Suprapubic skin (tissue), 4 donors: ENCODE measurements at regions not wholly inside any gene's neighbourhood (a gene's known extent, or its start where the extent isn't known, plus 50 kb on each side); places are given as distances from the start of the nearest gene placed in this dataset.

Experiments
- DNase-seq, 2 donors: peaks; one replicate each; pipeline ENCODE4 v3.0.0-alpha.2; 2019; ENCODE audit warnings: low spot score in 2 of 2
- H3K27ac ChIP-seq: fragments of 200-600 bp; sonication (generic); one replicate; pipeline ENCODE4 v1.5.1; 2019
- H3K27me3 ChIP-seq: fragments of 200-600 bp; sonication (generic); one replicate; pipeline ENCODE4 v1.5.1; 2019
- H3K36me3 ChIP-seq: fragments of 200-600 bp; sonication (generic); one replicate; pipeline ENCODE4 v1.5.1; 2019
- H3K4me1 ChIP-seq: fragments of 200-600 bp; sonication (generic); one replicate; pipeline ENCODE4 v1.5.1; 2019
- H3K4me3 ChIP-seq: fragments of 200-600 bp; sonication (generic); one replicate; pipeline ENCODE4 v1.5.1; 2019; ENCODE audit warnings: mild to moderate bottlenecking
- H3K9me3 ChIP-seq: fragments of 200-600 bp; sonication (generic); one replicate; pipeline ENCODE4 v1.5.1; 2019
- CTCF ChIP-seq, 2 donors: fragments of 200-600 bp in 1 of 2; fragments of 450-650 bp in 1 of 2; sonication (generic) in 1 of 2; IDR thresholded peaks; one replicate each; pipeline ENCODE4 v1.5.1; 2016 to 2019; ENCODE audit warnings: antibody characterized with exemption in 2 of 2, mild to moderate bottlenecking in 1 of 2, moderate library complexity in 1 of 2
- EP300 ChIP-seq: sonication (generic); formaldehyde crosslinking; IDR thresholded peaks from one replicate; pipeline ENCODE4 v1.6.1; 2017; ENCODE audit warnings: antibody characterized with exemption
- POLR2A ChIP-seq, 2 donors: fragments of 450-650 bp; IDR thresholded peaks; one replicate each; pipeline ENCODE4 v1.6.1; 2017; ENCODE audit warnings: antibody characterized with exemption in 2 of 2, mild to moderate bottlenecking in 2 of 2, moderate library complexity in 2 of 2
- POLR2AphosphoS5 ChIP-seq, 3 donors: sonication (generic); formaldehyde crosslinking; IDR thresholded peaks; one replicate each; pipeline ENCODE4 v1.6.1; 2017; ENCODE audit warnings: antibody characterized with exemption in 3 of 3
- WGBS: methylation state at CpG from one replicate; pipeline ENCODE4 v1.1.5; 2018; 5-methylcytosine and 5-hydroxymethylcytosine counted together

GRCh38 chr13:73910733-73911132 is 223.5 kb downstream of the KLF12 start:
- DNase-seq = no peak
- H3K4me3 ChIP-seq = no peak overlapping the region
- H3K27me3 ChIP-seq = no peaks in the 10 kb centered on the region
- H3K27ac ChIP-seq = no peak overlapping the region
- no peaks in the 10 kb centered on the region for H3K9me3 ChIP-seq
- H3K36me3 ChIP-seq = no peaks in the 10 kb centered on the region
- peaks cover 5% of the 10 kb centered on the region for H3K4me1 ChIP-seq
- no peak for TF ChIP-seq CTCF (IDR thresholded peaks at IDR 0.05)
- no peak for TF ChIP-seq EP300

GRCh38 chr13:73908809-73909208 is 225.4 kb downstream of the KLF12 start:
- no peak for TF ChIP-seq CTCF (IDR thresholded peaks at IDR 0.05)
- no peak for TF ChIP-seq POLR2AphosphoS5 (IDR thresholded peaks at IDR 0.05)
- TF ChIP-seq EP300 = no peak
- no peak for TF ChIP-seq POLR2A (IDR thresholded peaks at IDR 0.05)
- H3K4me3 ChIP-seq = no peak overlapping the region
- DNase-seq = no peak
- no peaks in the 10 kb centered on the region for H3K36me3 ChIP-seq
- WGBS = 95% methylated on average over 5 of the region's 5 CpGs
- no peaks in the 10 kb centered on the region for H3K4me1 ChIP-seq
- H3K27me3 ChIP-seq = no peaks in the 10 kb centered on the region
- H3K9me3 ChIP-seq = no peaks in the 10 kb centered on the region
- H3K27ac ChIP-seq = no peak overlapping the region

GRCh38 chr13:73904625-73905024 is 229.6 kb downstream of the KLF12 start:
- DNase-seq = no peak
- no peak for TF ChIP-seq POLR2AphosphoS5 (IDR thresholded peaks at IDR 0.05)
- no peak for TF ChIP-seq POLR2A (IDR thresholded peaks at IDR 0.05)
- no peak for TF ChIP-seq CTCF (IDR thresholded peaks at IDR 0.05)
- no peak for TF ChIP-seq EP300
- Histone ChIP-seq H3K9me3 (no peaks in the 10 kb centered on the region), H3K27ac (no peak overlapping the region), H3K36me3 (no peaks in the 10 kb centered on the region), H3K4me3 (no peak overlapping the region), H3K4me1 (no peaks in the 10 kb centered on the region), H3K27me3 (no peaks in the 10 kb centered on the region)
- 92% methylated on average over 3 of the region's 3 CpGs for WGBS

GRCh38 chr13:73903561-73903960 is 230.6 kb downstream of the KLF12 start:
- no peaks in the 10 kb centered on the region for H3K36me3 ChIP-seq
- H3K4me3 ChIP-seq = no peak overlapping the region
- H3K27me3 ChIP-seq = no peaks in the 10 kb centered on the region
- TF ChIP-seq POLR2A (IDR thresholded peaks at IDR 0.05) (no peak), CTCF (IDR thresholded peaks at IDR 0.05) (no peak), EP300 (no peak), POLR2AphosphoS5 (IDR thresholded peaks at IDR 0.05) (no peak)
- H3K27ac ChIP-seq = no peak overlapping the region
- H3K9me3 ChIP-seq = no peaks in the 10 kb centered on the region
- DNase-seq = no peak
- H3K4me1 ChIP-seq = no peaks in the 10 kb centered on the region
- 86% methylated on average over 7 of the region's 7 CpGs for WGBS

GRCh38 chr13:73902847-73903246 is 231.4 kb downstream of the KLF12 start:
- H3K9me3 ChIP-seq = no peaks in the 10 kb centered on the region
- H3K27ac ChIP-seq = no peak overlapping the region
- H3K4me3 ChIP-seq = no peak overlapping the region
- no peaks in the 10 kb centered on the region for H3K4me1 ChIP-seq
- no peaks in the 10 kb centered on the region for H3K36me3 ChIP-seq
- TF ChIP-seq EP300 (no peak), POLR2AphosphoS5 (IDR thresholded peaks at IDR 0.05) (no peak), POLR2A (IDR thresholded peaks at IDR 0.05) (no peak), CTCF (IDR thresholded peaks at IDR 0.05) (no peak)
- no peak for DNase-seq
- no peaks in the 10 kb centered on the region for H3K27me3 ChIP-seq
